Spleen (tissue), 7 donors: ENCODE measurements at regions not wholly inside any gene's neighbourhood (a gene's known extent, or its start where the extent isn't known, plus 50 kb on each side); places are given as distances from the start of the nearest gene placed in this dataset.

Experiments used
- CTCF ChIP-seq, 11 experiments: fragments of 200-600 bp in 7 of 11; fragments of 450-650 bp in 4 of 11; sonication (generic) in 4 of 11; IDR thresholded peaks in 8 of 11; conservative IDR thresholded peaks in 3 of 11; 1 replicate in 7 of 11; 2 replicates in 4 of 11; pipeline versions ENCODE4 v1.4.0 to v1.8.0; 2016 to 2021; ENCODE audit warnings: antibody characterized with exemption in 11 of 11, inconsistent platforms in 4 of 11, mild to moderate bottlenecking in 1 of 11
- POLR2A ChIP-seq, 3 donors: fragments of 450-650 bp; IDR thresholded peaks; one replicate each; pipeline ENCODE4 v1.5.1; 2017; ENCODE audit warnings: antibody characterized with exemption in 3 of 3, mild to moderate bottlenecking in 1 of 3
- donor health status: DM: no; HTN: no; CAD: no; lungs with moderate emphysema.
- donor health status: DM: no; HTN: no; CAD: no.
- donor health status: DM: no; HTN: no; CAD: no.

GRCh38 chr13:71977028-71977427 is 110.0 kb upstream of the DACH1 start:
- TF ChIP-seq CTCF (IDR thresholded peaks at IDR 0.05 in 8 of 11, conservative IDR thresholded peaks at IDR 0.05 in 3 of 11) (no peak), POLR2A (IDR thresholded peaks at IDR 0.05) (no peak)
